Choroid plexus epithelial cell (primary cell): ENCODE measurements at regions not wholly inside any gene's neighbourhood (a gene's known extent, or its start where the extent isn't known, plus 50 kb on each side); places are given as distances from the start of the nearest gene placed in this dataset.

Experiments used
- DNase-seq: peaks from one replicate; pipeline ENCODE4 v3.0.0-alpha.2; 2010; ENCODE audit warnings: low read depth
- H3K4me3 ChIP-seq: 2 replicates; pipeline ENCODE4 v1.5.1; 2011; ENCODE audit warnings: low read depth, mild to moderate bottlenecking, control low read depth, low read length, moderate library complexity
- TF ChIP-seq, protein P1 (sequence below): conservative IDR thresholded peaks from 2 replicates; pipeline ENCODE4 v1.5.1; 2011; ENCODE audit warnings: low read depth, mild to moderate bottlenecking, control low read depth, inconsistent platforms, low read length, moderate library complexity

DNA sequence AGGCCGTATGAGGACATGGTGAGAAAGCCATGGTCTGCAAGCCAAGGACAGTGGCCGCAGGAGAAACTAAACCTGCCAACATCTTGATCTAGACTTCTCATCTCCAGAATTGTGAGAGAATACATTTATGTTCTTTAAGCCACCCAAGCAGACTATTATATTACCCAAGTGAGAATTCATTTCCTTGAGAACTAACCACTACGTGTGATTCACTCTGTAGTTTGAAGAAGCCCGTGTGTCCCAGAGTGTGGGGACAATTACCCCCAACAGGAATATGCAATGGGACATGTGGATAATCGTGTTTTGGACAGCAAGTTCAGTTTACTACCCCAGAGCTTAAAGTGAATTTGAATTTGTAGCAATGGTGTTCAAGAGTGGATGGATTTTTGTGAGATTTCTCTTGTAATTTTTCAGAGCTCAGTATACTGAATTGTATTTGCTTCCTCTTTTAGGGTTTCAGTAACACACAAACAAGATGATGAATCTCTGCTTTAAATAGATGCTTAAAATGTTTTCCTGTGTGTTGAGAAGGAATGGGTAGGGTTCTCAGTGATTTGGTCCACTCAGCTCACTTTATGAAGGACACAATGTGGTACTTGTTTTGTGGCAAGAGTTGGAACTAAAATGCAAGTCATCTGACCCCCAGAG is 100.0 kb upstream of the ARHGAP20 start:
- TF ChIP-seq, protein P1, sequence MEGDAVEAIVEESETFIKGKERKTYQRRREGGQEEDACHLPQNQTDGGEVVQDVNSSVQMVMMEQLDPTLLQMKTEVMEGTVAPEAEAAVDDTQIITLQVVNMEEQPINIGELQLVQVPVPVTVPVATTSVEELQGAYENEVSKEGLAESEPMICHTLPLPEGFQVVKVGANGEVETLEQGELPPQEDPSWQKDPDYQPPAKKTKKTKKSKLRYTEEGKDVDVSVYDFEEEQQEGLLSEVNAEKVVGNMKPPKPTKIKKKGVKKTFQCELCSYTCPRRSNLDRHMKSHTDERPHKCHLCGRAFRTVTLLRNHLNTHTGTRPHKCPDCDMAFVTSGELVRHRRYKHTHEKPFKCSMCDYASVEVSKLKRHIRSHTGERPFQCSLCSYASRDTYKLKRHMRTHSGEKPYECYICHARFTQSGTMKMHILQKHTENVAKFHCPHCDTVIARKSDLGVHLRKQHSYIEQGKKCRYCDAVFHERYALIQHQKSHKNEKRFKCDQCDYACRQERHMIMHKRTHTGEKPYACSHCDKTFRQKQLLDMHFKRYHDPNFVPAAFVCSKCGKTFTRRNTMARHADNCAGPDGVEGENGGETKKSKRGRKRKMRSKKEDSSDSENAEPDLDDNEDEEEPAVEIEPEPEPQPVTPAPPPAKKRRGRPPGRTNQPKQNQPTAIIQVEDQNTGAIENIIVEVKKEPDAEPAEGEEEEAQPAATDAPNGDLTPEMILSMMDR, result no peak
- no peak for DNase-seq
- H3K4me3 ChIP-seq, result no peak overlapping the region

DNA sequence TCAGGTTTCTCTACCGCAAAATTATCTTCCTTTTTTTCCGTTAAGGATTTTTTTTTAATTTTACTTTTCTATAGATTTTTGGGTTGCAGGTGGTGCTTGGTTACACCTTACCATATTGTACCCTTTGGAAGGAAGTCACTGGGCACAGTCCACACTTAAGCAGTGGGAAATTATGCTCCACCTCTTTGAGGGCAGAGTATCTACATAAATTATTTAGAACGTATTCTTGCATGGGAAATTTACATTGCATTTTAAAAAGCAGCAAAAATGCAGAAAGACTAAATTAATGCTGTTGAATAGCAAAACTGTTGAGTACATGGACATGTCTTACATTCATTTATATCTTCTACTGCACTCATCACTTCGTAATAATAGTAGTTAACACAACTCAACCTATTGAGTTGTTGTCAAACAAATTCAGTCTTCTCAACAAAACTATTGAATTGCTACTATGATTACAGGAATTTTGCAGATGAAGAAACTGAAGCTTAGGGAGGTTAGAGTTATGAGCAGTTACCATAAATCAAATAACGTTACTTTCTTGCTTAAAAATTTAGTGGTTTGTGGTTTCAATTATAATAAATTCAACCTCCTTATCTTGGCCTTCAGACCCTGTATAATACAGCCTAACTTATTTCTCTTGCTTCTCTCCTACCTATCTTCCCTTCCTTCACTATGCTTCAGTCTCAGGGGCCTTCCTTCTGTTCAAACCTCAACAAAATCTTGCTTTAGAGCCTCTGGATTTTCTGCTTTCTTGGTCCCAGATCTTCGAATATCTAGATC is 97.4 kb upstream of the ARHGAP20 start:
- DNase-seq, result no peak
- no peak overlapping the region for H3K4me3 ChIP-seq
- TF ChIP-seq, protein P1, result no peak

DNA sequence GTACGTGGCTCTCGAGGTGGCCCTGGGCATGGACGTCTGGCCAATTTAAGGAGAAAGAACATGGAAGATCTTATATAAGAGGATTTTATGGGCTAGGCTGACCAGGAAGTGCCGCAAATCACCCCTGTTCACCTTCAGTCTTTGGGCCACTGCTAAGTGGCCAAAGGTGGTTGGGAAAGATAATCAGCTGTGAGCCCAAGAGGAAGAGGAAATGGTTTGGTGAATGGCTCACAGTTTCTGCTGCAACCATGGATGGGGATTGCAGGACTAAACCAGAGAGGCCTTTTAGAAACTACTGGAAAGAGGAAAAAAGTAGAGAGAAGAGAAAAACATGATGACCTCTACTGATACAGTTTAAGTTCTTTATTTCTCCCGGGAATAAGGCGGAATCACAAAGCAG is 96.0 kb upstream of the ARHGAP20 start:
- TF ChIP-seq, protein P1, result no peak
- DNase-seq, result no peak
- no peak overlapping the region for H3K4me3 ChIP-seq

DNA sequence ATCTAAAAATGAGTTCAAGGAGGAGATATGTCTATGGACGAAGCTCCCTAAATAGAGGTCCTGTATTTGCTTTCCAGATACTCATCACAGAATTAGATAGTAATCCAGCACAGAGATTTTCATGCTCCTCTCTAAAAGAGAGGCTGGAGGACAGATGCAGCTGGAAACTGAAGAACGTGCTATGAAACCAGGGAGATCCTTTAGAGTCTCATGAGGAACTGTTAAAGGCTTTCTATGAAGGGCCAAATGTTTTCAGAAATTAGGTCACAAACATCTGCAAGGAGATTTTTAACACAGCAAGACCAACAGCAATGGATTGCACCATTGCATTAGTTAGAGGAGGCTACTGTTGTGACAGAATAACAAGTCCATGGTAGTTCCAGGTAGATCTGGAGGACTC is 95.6 kb upstream of the ARHGAP20 start:
- no peak overlapping the region for H3K4me3 ChIP-seq
- TF ChIP-seq, protein P1, result no peak
- no peak for DNase-seq

DNA sequence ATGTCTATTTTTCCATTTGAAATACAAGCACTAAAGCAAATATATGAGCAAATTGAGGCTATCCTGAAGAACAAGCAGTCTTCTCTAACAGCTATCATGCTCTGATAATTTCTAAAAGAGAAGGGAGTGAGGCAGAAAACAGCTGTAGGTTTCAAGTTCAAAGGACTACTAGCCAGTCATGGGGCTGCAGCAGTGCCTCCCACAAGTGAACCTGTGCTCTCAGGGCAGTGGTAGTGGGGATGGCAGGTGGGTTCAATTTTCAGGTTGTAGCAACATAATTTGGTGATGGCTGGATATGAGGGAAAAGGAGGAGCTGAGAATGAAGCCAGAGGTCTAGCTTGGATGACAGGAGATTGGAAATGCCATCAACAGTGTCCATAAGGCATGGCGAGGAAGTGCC is 93.5 kb upstream of the ARHGAP20 start:
- H3K4me3 ChIP-seq, result no peak overlapping the region
- TF ChIP-seq, protein P1, result no peak
- no peak for DNase-seq

DNA sequence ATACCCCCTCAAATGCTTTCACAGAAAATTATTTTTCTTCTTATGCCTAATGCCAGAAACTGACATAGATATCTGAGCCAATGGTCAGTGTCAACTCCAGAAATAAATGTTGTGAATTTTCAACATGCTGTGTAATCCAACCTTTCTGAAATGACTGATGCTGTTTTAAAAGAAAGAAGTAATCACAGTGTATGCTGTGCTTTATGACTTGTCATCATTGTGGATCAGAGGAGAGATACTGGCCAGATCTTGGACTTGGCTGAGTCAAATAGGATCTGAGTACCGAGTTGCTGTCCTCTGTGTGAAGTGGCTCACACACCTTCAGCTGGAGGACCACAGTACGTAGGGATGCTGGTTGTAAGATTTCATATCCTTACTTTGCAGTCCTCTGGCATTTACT is 89.9 kb upstream of the ARHGAP20 start:
- TF ChIP-seq, protein P1, result no peak
- no peak for DNase-seq
- no peak overlapping the region for H3K4me3 ChIP-seq

DNA sequence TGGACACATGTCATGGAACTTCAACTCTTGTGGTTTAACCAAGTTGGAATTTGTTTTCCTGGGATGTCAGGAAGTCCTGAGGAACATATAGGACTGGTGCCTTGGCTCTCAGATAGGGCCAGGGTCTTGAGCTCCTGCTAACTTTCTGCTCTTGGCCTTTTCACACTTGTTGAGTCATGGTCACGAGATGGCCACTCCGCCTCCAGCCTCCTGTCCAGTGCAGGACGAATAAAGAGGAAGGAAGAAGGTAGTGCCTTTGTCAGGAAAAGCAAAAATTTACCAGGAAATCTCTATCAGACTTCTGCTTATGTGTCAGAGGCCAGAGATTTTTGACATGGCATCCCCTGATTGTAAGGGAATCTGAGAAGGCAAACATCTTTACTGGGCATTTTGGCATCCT is 89.1 kb upstream of the ARHGAP20 start:
- no peak overlapping the region for H3K4me3 ChIP-seq
- DNase-seq, result no peak
- TF ChIP-seq, protein P1, result no peak
